Epithelial cell of esophagus (primary cell): ENCODE measurements at regions not wholly inside any gene's neighbourhood (a gene's known extent, or its start where the extent isn't known, plus 50 kb on each side); places are given as distances from the start of the nearest gene placed in this dataset.

Experiments
- DNase-seq: peaks from one replicate; pipeline ENCODE4 v3.0.0; 2010; ENCODE audit warnings: low read depth
- H3K4me3 ChIP-seq: 2 replicates; pipeline ENCODE4 v1.5.1; 2011; ENCODE audit warnings: mild to moderate bottlenecking, low read length, control low read depth
- TF ChIP-seq, protein P1 (sequence below): IDR thresholded peaks from 2 replicates; pipeline ENCODE4 v1.5.1; 2011; ENCODE audit warnings: low read depth, mild to moderate bottlenecking, low read length, control low read depth, inconsistent platforms; ENCODE audit not compliant: insufficient read depth; ENCODE audit errors: missing control alignments

DNA sequence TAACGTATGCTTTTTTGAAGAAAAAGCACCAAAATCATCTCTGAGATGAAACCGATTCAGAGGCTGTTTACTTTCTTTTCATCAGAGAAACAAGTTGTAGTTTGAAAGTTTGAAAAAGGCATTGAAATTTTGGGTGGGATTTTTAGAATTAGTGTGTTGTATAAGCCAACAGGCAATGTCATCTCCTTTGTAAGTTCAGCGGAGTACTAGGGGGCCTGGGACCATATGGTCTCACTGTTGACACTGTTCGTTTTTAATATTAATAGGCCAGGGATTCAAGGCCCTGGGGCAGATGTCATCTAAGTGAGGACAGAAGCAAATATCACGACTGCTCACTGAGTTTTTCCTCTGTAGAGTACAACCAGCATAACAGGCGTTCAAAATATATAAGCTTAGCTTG, 256.2 kb upstream of the RARB start:
- DNase-seq = no peak
- H3K4me3 ChIP-seq = no peak overlapping the region

DNA sequence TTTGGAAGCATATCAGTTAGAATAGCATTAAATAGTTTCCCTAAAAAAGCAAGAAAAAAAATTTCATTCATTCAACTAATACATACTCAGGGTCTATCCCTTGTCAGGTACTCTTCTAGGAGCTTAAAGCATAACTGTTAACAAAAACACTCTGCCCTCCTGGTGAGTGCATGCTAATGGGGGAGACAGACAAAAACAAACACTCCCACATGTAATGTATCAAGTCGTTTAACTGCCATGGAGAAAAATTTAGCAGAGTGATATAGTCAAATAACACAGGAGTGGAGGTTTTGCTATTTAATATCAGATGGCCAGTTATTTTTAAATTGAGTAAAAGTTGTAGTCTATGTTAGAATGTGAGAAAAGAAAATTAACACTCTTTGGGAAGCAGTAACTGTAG, 254.5 kb upstream of the RARB start:
- no peak for DNase-seq
- H3K4me3 ChIP-seq = no peak overlapping the region
- TF ChIP-seq, protein P1, sequence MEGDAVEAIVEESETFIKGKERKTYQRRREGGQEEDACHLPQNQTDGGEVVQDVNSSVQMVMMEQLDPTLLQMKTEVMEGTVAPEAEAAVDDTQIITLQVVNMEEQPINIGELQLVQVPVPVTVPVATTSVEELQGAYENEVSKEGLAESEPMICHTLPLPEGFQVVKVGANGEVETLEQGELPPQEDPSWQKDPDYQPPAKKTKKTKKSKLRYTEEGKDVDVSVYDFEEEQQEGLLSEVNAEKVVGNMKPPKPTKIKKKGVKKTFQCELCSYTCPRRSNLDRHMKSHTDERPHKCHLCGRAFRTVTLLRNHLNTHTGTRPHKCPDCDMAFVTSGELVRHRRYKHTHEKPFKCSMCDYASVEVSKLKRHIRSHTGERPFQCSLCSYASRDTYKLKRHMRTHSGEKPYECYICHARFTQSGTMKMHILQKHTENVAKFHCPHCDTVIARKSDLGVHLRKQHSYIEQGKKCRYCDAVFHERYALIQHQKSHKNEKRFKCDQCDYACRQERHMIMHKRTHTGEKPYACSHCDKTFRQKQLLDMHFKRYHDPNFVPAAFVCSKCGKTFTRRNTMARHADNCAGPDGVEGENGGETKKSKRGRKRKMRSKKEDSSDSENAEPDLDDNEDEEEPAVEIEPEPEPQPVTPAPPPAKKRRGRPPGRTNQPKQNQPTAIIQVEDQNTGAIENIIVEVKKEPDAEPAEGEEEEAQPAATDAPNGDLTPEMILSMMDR = no peak

More for the DNA sequence above, 256.2 kb upstream of the RARB start:
- TF ChIP-seq, protein P1 = no peak

DNA sequence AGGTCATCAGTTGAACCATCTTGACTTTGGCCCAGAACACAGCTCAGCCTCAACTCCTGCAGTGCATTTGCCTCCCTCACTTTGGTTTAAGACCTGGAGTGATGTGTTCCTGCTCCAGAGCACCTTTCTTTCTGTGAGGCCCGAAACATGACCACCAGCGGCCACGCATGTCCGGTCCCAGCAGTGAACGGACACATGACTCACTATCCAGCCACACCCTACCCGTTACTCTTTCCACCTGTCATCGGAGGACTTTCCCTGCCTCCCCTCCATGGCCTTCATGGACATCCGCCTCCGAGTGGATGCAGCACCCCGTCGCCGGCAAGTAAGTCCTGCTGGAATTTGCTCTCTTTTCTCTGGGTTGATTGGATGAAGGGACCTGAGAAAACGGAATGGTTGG, 253.8 kb upstream of the RARB start:
- TF ChIP-seq, protein P1 = no peak
- no peak for DNase-seq
- no peak overlapping the region for H3K4me3 ChIP-seq

DNA sequence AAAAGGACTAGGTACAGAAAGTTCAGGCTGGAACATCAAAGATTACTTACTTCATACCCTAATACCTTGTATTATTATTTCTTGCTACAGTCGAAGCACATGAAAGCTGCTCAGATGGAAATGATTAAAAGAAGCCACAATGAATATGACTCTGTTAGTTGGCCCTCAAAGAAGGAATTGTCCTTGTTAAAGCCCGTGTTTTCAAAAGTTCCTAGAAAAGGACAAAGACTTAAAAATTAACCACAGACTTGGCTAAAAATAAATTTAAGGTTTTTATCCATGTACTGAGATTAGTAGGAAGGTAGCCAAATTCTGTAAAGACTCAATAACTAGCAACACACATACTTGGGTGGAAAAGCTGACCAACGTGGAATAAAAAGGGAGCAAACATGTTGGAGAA, 251.0 kb upstream of the RARB start:
- H3K4me3 ChIP-seq = no peak overlapping the region
- TF ChIP-seq, protein P1 = no peak
- DNase-seq = no peak

DNA sequence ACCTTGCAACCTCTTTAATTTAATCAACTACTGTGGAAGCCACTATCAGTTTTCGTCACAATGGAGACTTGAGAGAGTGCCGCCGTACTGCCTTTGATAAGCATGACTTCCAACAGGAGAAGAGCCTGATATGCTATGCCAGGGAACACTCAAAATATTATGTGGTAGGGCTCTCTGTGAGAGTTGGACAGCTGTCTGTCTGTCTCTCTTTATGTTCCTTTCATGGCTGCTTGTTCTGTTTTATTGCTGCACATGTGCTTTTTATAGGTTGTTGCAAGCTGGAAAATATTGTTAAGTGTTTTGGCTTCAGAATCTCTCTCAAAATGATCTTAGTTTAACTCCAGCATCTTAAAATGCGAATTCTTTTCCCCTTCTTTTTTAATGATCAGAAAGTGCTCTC, 249.4 kb upstream of the RARB start:
- TF ChIP-seq, protein P1 = no peak
- no peak overlapping the region for H3K4me3 ChIP-seq
- no peak for DNase-seq

DNA sequence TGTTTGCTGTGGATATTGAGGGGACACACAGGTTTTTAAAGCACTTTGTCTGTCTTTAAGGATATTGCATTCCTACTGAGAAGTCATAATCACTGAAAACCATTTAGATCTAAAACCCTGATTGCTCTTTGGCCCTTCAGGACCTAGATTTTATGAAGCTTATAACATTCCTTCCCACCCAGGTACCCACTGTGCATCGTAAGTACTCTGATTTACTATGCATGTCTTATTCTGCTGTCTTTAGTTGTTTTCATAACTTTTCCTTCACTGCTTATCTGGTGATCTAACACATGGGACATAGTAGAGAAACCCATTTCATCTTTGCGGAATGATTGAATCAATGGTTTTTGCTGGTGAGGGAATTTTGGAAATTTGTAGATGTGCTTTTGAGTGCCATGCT, 247.0 kb upstream of the RARB start:
- no peak for DNase-seq
- TF ChIP-seq, protein P1 = no peak
- H3K4me3 ChIP-seq = no peak overlapping the region

DNA sequence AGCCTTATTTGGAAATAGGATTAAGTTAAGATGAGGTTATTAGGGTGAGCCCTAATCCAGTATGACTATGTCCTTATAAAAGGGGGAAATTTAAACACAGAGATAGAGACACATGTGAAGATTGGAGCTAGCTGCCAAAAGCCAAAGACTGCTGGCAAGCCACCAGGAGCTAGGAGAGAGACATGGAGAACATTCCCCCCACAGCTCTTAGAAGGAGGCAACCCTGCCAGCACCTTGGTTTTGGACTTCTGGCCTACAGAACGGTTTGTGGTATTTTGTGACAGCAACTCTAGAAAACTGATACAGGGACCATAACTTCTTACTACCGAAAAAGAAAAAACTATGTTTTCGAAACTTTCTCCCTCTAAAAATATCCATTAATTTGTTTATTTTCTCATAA, 245.3 kb upstream of the RARB start:
- H3K4me3 ChIP-seq = no peak overlapping the region
- DNase-seq = no peak
- TF ChIP-seq, protein P1 = no peak
